ENCODE measurements at regions not wholly inside any gene's neighbourhood (a gene's known extent, or its start where the extent isn't known, plus 50 kb on each side); places are given as distances from the start of the nearest gene placed in this dataset.

GRCh38 chr2:226584518-226585055 lies 215.0 kb downstream of the IRS1 start:
- TF ChIP-seq, protein P1, sequence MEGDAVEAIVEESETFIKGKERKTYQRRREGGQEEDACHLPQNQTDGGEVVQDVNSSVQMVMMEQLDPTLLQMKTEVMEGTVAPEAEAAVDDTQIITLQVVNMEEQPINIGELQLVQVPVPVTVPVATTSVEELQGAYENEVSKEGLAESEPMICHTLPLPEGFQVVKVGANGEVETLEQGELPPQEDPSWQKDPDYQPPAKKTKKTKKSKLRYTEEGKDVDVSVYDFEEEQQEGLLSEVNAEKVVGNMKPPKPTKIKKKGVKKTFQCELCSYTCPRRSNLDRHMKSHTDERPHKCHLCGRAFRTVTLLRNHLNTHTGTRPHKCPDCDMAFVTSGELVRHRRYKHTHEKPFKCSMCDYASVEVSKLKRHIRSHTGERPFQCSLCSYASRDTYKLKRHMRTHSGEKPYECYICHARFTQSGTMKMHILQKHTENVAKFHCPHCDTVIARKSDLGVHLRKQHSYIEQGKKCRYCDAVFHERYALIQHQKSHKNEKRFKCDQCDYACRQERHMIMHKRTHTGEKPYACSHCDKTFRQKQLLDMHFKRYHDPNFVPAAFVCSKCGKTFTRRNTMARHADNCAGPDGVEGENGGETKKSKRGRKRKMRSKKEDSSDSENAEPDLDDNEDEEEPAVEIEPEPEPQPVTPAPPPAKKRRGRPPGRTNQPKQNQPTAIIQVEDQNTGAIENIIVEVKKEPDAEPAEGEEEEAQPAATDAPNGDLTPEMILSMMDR (IDR thresholded peaks at IDR 0.05; ENCODE audit: control extremely low read depth, extremely low read depth) = no peak
- H3K9ac ChIP-seq (ENCODE audit: insufficient read depth in 1 of 2, low read length in 2 of 2) = no peak overlapping the region
- H3K4me1 ChIP-seq (ENCODE audit: control insufficient read depth in 5 of 5, insufficient read depth in 5 of 5, low read length in 5 of 5) = peaks cover 0 to 6% (median 0%) of the 10 kb centered on the region in 5 donors
- WGBS, 2 donors = 93 to 96% methylated on average over 3 of the region's 3 CpGs
- no peaks in the 10 kb centered on the region for H3K36me3 ChIP-seq (ENCODE audit: control insufficient read depth in 4 of 4, insufficient read depth in 4 of 4, low read length in 4 of 4)
- H3K27me3 ChIP-seq (ENCODE audit: control insufficient read depth in 3 of 3, insufficient read depth in 3 of 3, low read length in 2 of 3) = no peaks in the 10 kb centered on the region
- no peak overlapping the region for H3K4me3 ChIP-seq
- H3K27ac ChIP-seq (ENCODE audit: low read depth in 1 of 2, low read length in 1 of 2) = no peak overlapping the region
- H3K9me3 ChIP-seq (ENCODE audit: control insufficient read depth in 4 of 4, insufficient read depth in 3 of 4, low read length in 3 of 4) = peaks cover 0 to 4% (median 2%) of the 10 kb centered on the region in 4 donors
- ATAC-seq (ENCODE audit: insufficient read depth, low FRiP score) (no peak), DNase-seq (no peak)

DNA sequence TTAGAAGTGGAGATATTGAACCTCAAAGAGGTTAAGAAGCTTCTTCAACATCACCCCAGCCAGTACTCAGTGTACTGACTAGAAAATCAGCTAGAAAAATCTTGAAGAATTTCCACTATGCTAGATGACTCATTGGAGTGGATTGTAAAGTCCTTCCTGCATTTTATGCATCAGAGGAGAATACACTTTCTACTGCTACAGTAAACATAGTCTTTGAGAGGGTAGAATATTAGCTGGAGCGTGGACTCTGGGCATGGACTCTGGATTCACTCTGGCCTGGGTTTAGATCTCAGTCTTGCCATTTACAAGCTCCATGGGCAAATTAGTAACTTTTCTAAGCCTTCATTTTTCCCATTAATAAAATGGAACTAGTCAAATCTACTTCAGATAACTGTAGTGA lies 215.9 kb downstream of the IRS1 start:
- TF ChIP-seq, protein P1 (IDR thresholded peaks at IDR 0.05; ENCODE audit: control extremely low read depth, extremely low read depth) = no peak
- Histone ChIP-seq H3K36me3 (ENCODE audit: control insufficient read depth in 4 of 4, insufficient read depth in 4 of 4, low read length in 4 of 4) (no peaks in the 10 kb centered on the region), H3K4me3 (no peak overlapping the region), H3K9ac (ENCODE audit: insufficient read depth in 1 of 2, low read length in 2 of 2) (no peak overlapping the region), H3K27ac (ENCODE audit: low read depth in 1 of 2, low read length in 1 of 2) (no peak overlapping the region), H3K4me1 (ENCODE audit: control insufficient read depth in 5 of 5, insufficient read depth in 5 of 5, low read length in 5 of 5) (peaks cover 0 to 6% (median 0%) of the 10 kb centered on the region in 5 donors), H3K9me3 (ENCODE audit: control insufficient read depth in 4 of 4, insufficient read depth in 3 of 4, low read length in 3 of 4) (peaks cover 0 to 4% (median 2%) of the 10 kb centered on the region in 4 donors), H3K27me3 (ENCODE audit: control insufficient read depth in 3 of 3, insufficient read depth in 3 of 3, low read length in 2 of 3) (no peaks in the 10 kb centered on the region)
- WGBS, 2 donors = 59 to 65% methylated on average over 1 of the region's 1 CpG
- ATAC-seq (ENCODE audit: insufficient read depth, low FRiP score) (peak; percentile 59), DNase-seq (no peak)

DNA sequence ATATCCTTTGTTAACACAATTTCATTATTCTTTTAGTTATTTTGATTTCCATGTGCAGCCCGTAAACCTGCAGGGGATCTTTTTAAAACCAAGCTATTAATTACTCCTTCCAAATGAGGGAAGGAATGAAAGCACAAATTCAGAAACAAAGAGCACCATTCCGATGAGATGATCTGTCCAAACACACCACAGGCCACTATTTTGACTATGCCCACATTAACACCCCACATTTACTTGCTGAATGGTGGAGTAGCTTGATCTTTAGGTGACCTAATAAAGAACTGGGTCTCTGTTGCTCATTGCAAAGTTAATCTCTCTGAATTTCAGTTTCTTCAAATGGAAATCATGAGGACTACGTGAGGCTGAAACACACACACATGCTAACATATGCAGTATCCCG lies 218.0 kb downstream of the IRS1 start:
- H3K9me3 ChIP-seq (ENCODE audit: control insufficient read depth in 4 of 4, insufficient read depth in 3 of 4, low read length in 3 of 4) = peaks cover 0 to 2% (median 0%) of the 10 kb centered on the region in 4 donors
- H3K4me3 ChIP-seq = no peak overlapping the region
- H3K27ac ChIP-seq (ENCODE audit: low read depth in 1 of 2, low read length in 1 of 2) = no peak overlapping the region
- TF ChIP-seq, protein P1 (IDR thresholded peaks at IDR 0.05; ENCODE audit: control extremely low read depth, extremely low read depth) = no peak
- H3K9ac ChIP-seq (ENCODE audit: insufficient read depth in 1 of 2, low read length in 2 of 2) = no peak overlapping the region
- no peaks in the 10 kb centered on the region for H3K36me3 ChIP-seq (ENCODE audit: control insufficient read depth in 4 of 4, insufficient read depth in 4 of 4, low read length in 4 of 4)
- H3K4me1 ChIP-seq (ENCODE audit: control insufficient read depth in 5 of 5, insufficient read depth in 5 of 5, low read length in 5 of 5) = peaks cover 0 to 6% (median 0%) of the 10 kb centered on the region in 5 donors
- 53 to 66% methylated on average over 4 of the region's 4 CpGs for WGBS, 2 donors
- ATAC-seq (ENCODE audit: insufficient read depth, low FRiP score) = no peak
- H3K27me3 ChIP-seq (ENCODE audit: control insufficient read depth in 3 of 3, insufficient read depth in 3 of 3, low read length in 2 of 3) = no peaks in the 10 kb centered on the region
- DNase-seq = no peak

- H3K4me3 ChIP-seq = no peak overlapping the region
- TF ChIP-seq, protein P1 (IDR thresholded peaks at IDR 0.05; ENCODE audit: control extremely low read depth, extremely low read depth) = no peak
- ATAC-seq (ENCODE audit: insufficient read depth, low FRiP score) (no peak), DNase-seq (no peak)
- peaks cover 0 to under 1% (median 0%) of the 10 kb centered on the region in 4 donors for H3K9me3 ChIP-seq (ENCODE audit: control insufficient read depth in 4 of 4, insufficient read depth in 3 of 4, low read length in 3 of 4)
- H3K27me3 ChIP-seq (ENCODE audit: control insufficient read depth in 3 of 3, insufficient read depth in 3 of 3, low read length in 2 of 3) = no peaks in the 10 kb centered on the region
- no peaks in the 10 kb centered on the region for H3K36me3 ChIP-seq (ENCODE audit: control insufficient read depth in 4 of 4, insufficient read depth in 4 of 4, low read length in 4 of 4)
- no peak overlapping the region for H3K9ac ChIP-seq (ENCODE audit: insufficient read depth in 1 of 2, low read length in 2 of 2)
- 81 to 87% methylated on average over 2 of the region's 2 CpGs for WGBS, 2 donors
- H3K4me1 ChIP-seq (ENCODE audit: control insufficient read depth in 5 of 5, insufficient read depth in 5 of 5, low read length in 5 of 5) = peaks cover 0 to 6% (median 0%) of the 10 kb centered on the region in 5 donors
- no peak overlapping the region for H3K27ac ChIP-seq (ENCODE audit: low read depth in 1 of 2, low read length in 1 of 2)
Observed at GRCh38 chr2:226581004-226581403, 218.6 kb downstream of the IRS1 start.

All from lung (tissue), 11 donors.